H9 (cell line): ENCODE measurements at regions not wholly inside any gene's neighbourhood (a gene's known extent, or its start where the extent isn't known, plus 50 kb on each side); places are given as distances from the start of the nearest gene placed in this dataset.

Experiments
- DNase-seq: peaks from one replicate; pipeline ENCODE4 v3.0.0-alpha.2; 2017
- H2AFZ ChIP-seq: one replicate; pipeline ENCODE4 v1.6.1; 2013; ENCODE audit warnings: mild to moderate bottlenecking, low read length, control low read depth, moderate library complexity
- H2AK5ac ChIP-seq: 2 replicates; pipeline ENCODE4 v1.6.1; 2013; ENCODE audit warnings: low read length, control low read depth, mixed read lengths; ENCODE audit not compliant: insufficient read length
- H2BK120ac ChIP-seq: one replicate; pipeline ENCODE4 v1.6.1; 2013; ENCODE audit warnings: low read depth, mild to moderate bottlenecking, low read length, control low read depth, inconsistent platforms; ENCODE audit not compliant: poor library complexity, severe bottlenecking
- H2BK12ac ChIP-seq: 2 replicates; pipeline ENCODE4 v1.6.1; 2013; ENCODE audit warnings: low read length, control low read depth, mixed read lengths, low read depth; ENCODE audit not compliant: insufficient read length
- H2BK15ac ChIP-seq: 2 replicates; pipeline ENCODE4 v1.6.1; 2013; ENCODE audit warnings: low read depth, low read length, control low read depth
- H2BK20ac ChIP-seq: one replicate; pipeline ENCODE4 v1.6.1; 2013; ENCODE audit warnings: low read depth, mild to moderate bottlenecking, low read length, control low read depth, inconsistent platforms; ENCODE audit not compliant: poor library complexity, severe bottlenecking
- H2BK5ac ChIP-seq: 2 replicates; pipeline ENCODE4 v1.6.1; 2013; ENCODE audit warnings: low read length, control low read depth, mixed read lengths; ENCODE audit not compliant: insufficient read length
- H3K14ac ChIP-seq: 2 replicates; pipeline ENCODE4 v1.6.1; 2013; ENCODE audit warnings: low read length, control low read depth; ENCODE audit not compliant: insufficient read depth
- H3K18ac ChIP-seq: 2 replicates; pipeline ENCODE4 v1.6.1; 2013; ENCODE audit warnings: low read depth, mild to moderate bottlenecking, mixed read lengths, low read length, control low read depth; ENCODE audit not compliant: insufficient read length
- H3K23ac ChIP-seq: 2 replicates; pipeline ENCODE4 v1.6.1; 2013; ENCODE audit warnings: low read length, control low read depth, mixed read lengths, low read depth; ENCODE audit not compliant: insufficient read length
- H3K23me2 ChIP-seq: 2 replicates; pipeline ENCODE4 v1.6.1; 2013; ENCODE audit warnings: low read depth, mild to moderate bottlenecking, mixed read lengths, low read length, control low read depth; ENCODE audit not compliant: insufficient read length, poor library complexity, severe bottlenecking
- H3K27ac ChIP-seq: 2 replicates; pipeline ENCODE4 v1.5.1; 2013; ENCODE audit warnings: low read length, control low read depth, mixed read lengths, low read depth; ENCODE audit not compliant: insufficient read length
- H3K27me3 ChIP-seq: 2 replicates; pipeline ENCODE4 v1.6.1; 2013; ENCODE audit warnings: low read length, control low read depth, inconsistent platforms; ENCODE audit not compliant: insufficient read depth
- H3K4ac ChIP-seq: 2 replicates; pipeline ENCODE4 v1.6.1; 2013; ENCODE audit warnings: low read depth, mild to moderate bottlenecking, control low read depth, inconsistent platforms, low read length, moderate library complexity
- H3K4me1 ChIP-seq: 2 replicates; pipeline ENCODE4 v1.6.1; 2013; ENCODE audit warnings: low read length, control low read depth, inconsistent platforms; ENCODE audit not compliant: insufficient read depth
- H3K4me2 ChIP-seq: 2 replicates; pipeline ENCODE4 v1.6.1; 2013; ENCODE audit warnings: low read length, control low read depth, mixed read lengths; ENCODE audit not compliant: insufficient read length, insufficient read depth
- H3K56ac ChIP-seq: 2 replicates; pipeline ENCODE4 v1.6.1; 2013; ENCODE audit warnings: low read depth, mild to moderate bottlenecking, mixed read lengths, low read length, control low read depth; ENCODE audit not compliant: insufficient read length
- H3K79me1 ChIP-seq: 2 replicates; pipeline ENCODE4 v1.6.1; 2013; ENCODE audit warnings: low read depth, mild to moderate bottlenecking, moderate library complexity, low read length, control low read depth, inconsistent platforms; ENCODE audit not compliant: insufficient read depth, poor library complexity, severe bottlenecking
- H3K79me2 ChIP-seq: 2 replicates; pipeline ENCODE4 v1.6.1; 2013; ENCODE audit warnings: low read length, control low read depth, inconsistent platforms; ENCODE audit not compliant: insufficient read depth
- H3K9ac ChIP-seq: 2 replicates; pipeline ENCODE4 v1.6.1; 2013; ENCODE audit warnings: low read length, control low read depth, mixed read lengths; ENCODE audit not compliant: insufficient read length; ENCODE audit errors: extremely low read depth
- H3K9me3 ChIP-seq: one replicate; pipeline ENCODE4 v1.6.1; 2013; ENCODE audit warnings: low read depth, low read length, inconsistent platforms; ENCODE audit not compliant: control insufficient read depth
- H3T11ph ChIP-seq: one replicate; pipeline ENCODE4 v1.6.1; 2013; ENCODE audit warnings: mild to moderate bottlenecking, low read length, control low read depth, inconsistent platforms
- H4K20me1 ChIP-seq: one replicate; pipeline ENCODE4 v1.6.1; 2013; ENCODE audit not compliant: control insufficient read depth, insufficient read length, insufficient read depth
- H4K5ac ChIP-seq: 2 replicates; pipeline ENCODE4 v1.6.1; 2013; ENCODE audit warnings: low read depth, mild to moderate bottlenecking, mixed read lengths, low read length, control low read depth; ENCODE audit not compliant: insufficient read length
- H4K8ac ChIP-seq: replicated peaks from 2 replicates; pipeline ENCODE4 v1.6.1; 2013; ENCODE audit warnings: low read length, control low read depth, mixed read lengths, low read depth; ENCODE audit not compliant: insufficient read length
- H4K91ac ChIP-seq: 2 replicates; pipeline ENCODE4 v1.6.1; 2013; ENCODE audit warnings: low read depth, mild to moderate bottlenecking, moderate library complexity, mixed read lengths, low read length, control low read depth; ENCODE audit not compliant: insufficient read length
- H3K27ac Mint-ChIP-seq, 3 experiments: 2 replicates in 2 of 3; 3 replicates in 1 of 3; pipeline ENCODE4 v1.8.0; 2020 to 2021; ENCODE audit warnings: mixed read lengths in 3 of 3, mild to moderate bottlenecking in 1 of 3, moderate library complexity in 1 of 3
- H3K27me3 Mint-ChIP-seq: 2 replicates; pipeline ENCODE4 v1.8.0; 2021; ENCODE audit warnings: low read depth, mild to moderate bottlenecking, moderate library complexity, mixed read lengths
- H3K36me3 Mint-ChIP-seq, 3 experiments: 2 replicates in 2 of 3; 3 replicates in 1 of 3; pipeline ENCODE4 v1.8.0; 2020 to 2021; ENCODE audit warnings: low read depth in 3 of 3, mixed read lengths in 3 of 3; ENCODE audit not compliant: insufficient read depth in 1 of 3
- H3K4me1 Mint-ChIP-seq, 2 experiments: 2 replicates each; pipeline ENCODE4 v1.8.0; 2020; ENCODE audit warnings: mixed read lengths in 2 of 2
- H3K4me3 Mint-ChIP-seq, 2 experiments: 2 replicates in 1 of 2; 3 replicates in 1 of 2; pipeline ENCODE4 v1.8.0; 2020 to 2021; ENCODE audit warnings: mild to moderate bottlenecking in 2 of 2, mixed read lengths in 2 of 2, moderate library complexity in 1 of 2
- H3K9me3 Mint-ChIP-seq, 2 experiments: 2 replicates in 1 of 2; 3 replicates in 1 of 2; pipeline ENCODE4 v1.8.0; 2020; ENCODE audit warnings: mild to moderate bottlenecking in 2 of 2, mixed read lengths in 2 of 2, moderate library complexity in 1 of 2
- CTCF ChIP-seq: fragments of 200-600 bp; sonication (generic); conservative IDR thresholded peaks from 3 replicates; pipeline ENCODE4 v1.8.0; 2021; ENCODE audit warnings: antibody characterized with exemption, mild to moderate bottlenecking
- WGBS: extraction: QIAGEN DNeasy Blood & Tissue Kit; methylation state at CpG from one replicate; pipeline ENCODE4 v1.1.7; 2013; ENCODE audit warnings: missing lambda C conversion rate, low lambda C conversion rate, mixed read lengths; ENCODE audit not compliant: insufficient read length; ENCODE audit errors: extremely low coverage; 5-methylcytosine and 5-hydroxymethylcytosine counted together

- H3K23me2 ChIP-seq: no peaks in the 10 kb centered on the region
- no CpG with 5 or more reads among the region's 5 CpGs for WGBS
Measured at GRCh38 chr6:167412506-167412905, 87.6 kb downstream of the TTLL2 start.

More at GRCh38 chr6:167412506-167412905, 87.6 kb downstream of the TTLL2 start:
- Histone ChIP-seq H2BK5ac (no peak overlapping the region), H4K8ac (no peak overlapping the region), H4K20me1 (no peaks in the 10 kb centered on the region), H3K79me2 (no peaks in the 10 kb centered on the region), H3K27me3 (no peaks in the 10 kb centered on the region), H3K79me1 (no peaks in the 10 kb centered on the region), H2BK20ac (no peak overlapping the region), H3K9me3 (no peaks in the 10 kb centered on the region), H4K91ac (no peak overlapping the region), H3K23ac (no peak overlapping the region), H4K5ac (no peak overlapping the region), H3K56ac (no peak overlapping the region), H3K14ac (no peak overlapping the region), H3K4ac (no peak overlapping the region), H2AK5ac (no peak overlapping the region), H2BK15ac (no peak overlapping the region), H3K27ac (no peak overlapping the region), H3K4me2 (no peak overlapping the region), H3T11ph (no peak overlapping the region), H2BK120ac (no peak overlapping the region), H2BK12ac (no peak overlapping the region), H3K18ac (no peak overlapping the region), H3K4me1 (no peaks in the 10 kb centered on the region), H3K9ac (no peak overlapping the region), H2AFZ (no peak overlapping the region)
- no peak for TF ChIP-seq CTCF
- H3K4me3 Mint-ChIP-seq: no peak overlapping the region
- no peak for DNase-seq
- H3K9me3 Mint-ChIP-seq: no peaks in the 10 kb centered on the region
- H3K27me3 Mint-ChIP-seq: no peaks in the 10 kb centered on the region
- no peak overlapping the region for H3K27ac Mint-ChIP-seq
- peaks cover 31% of the 10 kb centered on the region in 2 experiments for H3K4me1 Mint-ChIP-seq
- no peaks in the 10 kb centered on the region; a peak in 1 of 7 replicates for H3K36me3 Mint-ChIP-seq
